ENCODE measurements at regions not wholly inside any gene's neighbourhood (a gene's known extent, or its start where the extent isn't known, plus 50 kb on each side); places are given as distances from the start of the nearest gene placed in this dataset.

DNA sequence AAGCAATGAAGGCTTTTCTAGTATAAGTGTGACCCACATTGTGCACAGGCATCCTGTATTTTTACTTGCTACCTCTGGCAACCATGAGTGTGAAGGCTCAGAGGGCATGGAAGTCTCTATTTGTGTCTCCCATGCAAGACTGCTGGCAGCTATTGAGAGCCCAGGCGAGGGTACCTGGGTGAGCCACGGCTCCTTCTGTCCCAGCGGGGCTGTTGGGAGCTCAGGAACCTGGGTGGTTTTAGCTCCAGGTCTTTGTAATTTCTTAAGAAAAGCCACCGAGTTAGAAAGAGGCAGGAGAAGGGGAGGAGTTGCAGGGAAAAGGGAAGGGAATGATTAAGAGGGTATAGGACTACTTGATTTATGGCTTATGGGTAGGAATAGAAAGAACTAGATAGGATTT is 190.4 kb upstream of the SOX1 start:
- TF ChIP-seq, protein P1, sequence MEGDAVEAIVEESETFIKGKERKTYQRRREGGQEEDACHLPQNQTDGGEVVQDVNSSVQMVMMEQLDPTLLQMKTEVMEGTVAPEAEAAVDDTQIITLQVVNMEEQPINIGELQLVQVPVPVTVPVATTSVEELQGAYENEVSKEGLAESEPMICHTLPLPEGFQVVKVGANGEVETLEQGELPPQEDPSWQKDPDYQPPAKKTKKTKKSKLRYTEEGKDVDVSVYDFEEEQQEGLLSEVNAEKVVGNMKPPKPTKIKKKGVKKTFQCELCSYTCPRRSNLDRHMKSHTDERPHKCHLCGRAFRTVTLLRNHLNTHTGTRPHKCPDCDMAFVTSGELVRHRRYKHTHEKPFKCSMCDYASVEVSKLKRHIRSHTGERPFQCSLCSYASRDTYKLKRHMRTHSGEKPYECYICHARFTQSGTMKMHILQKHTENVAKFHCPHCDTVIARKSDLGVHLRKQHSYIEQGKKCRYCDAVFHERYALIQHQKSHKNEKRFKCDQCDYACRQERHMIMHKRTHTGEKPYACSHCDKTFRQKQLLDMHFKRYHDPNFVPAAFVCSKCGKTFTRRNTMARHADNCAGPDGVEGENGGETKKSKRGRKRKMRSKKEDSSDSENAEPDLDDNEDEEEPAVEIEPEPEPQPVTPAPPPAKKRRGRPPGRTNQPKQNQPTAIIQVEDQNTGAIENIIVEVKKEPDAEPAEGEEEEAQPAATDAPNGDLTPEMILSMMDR (IDR thresholded peaks at IDR 0.05), result no peak
- TF ChIP-seq EZH2phosphoT487 (IDR thresholded peaks at IDR 0.05; ENCODE audit: borderline replicate concordance, low read depth), result no peak
- no peak for TF ChIP-seq SMC3 (IDR thresholded peaks at IDR 0.05; ENCODE audit: low read depth, low read length)

All from SK-N-SH (cell line).